ENCODE measurements at regions not wholly inside any gene's neighbourhood (a gene's known extent, or its start where the extent isn't known, plus 50 kb on each side); places are given as distances from the start of the nearest gene placed in this dataset.

DNA sequence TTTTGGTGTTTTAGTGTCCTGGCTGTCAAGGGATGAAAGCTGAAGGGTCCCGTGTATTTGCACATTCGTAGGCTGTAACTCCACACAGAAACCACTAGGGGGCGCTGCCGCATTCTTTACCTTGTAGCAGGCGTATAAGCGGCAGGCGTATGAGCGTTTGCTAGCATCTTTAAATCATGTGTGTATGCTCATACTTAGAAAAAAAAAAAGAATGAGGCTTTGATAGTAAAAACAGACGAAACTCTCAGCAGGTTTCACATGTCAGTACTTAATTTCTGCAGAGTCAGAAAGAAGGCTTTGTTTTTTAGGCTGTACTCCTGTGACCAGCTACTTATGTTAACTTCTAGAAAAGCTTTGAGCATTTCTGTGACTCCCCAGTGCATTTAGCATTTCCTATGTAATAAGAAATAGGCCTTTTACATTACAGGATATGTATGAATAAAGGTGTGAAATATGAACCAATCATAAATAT is 218.8 kb upstream of the ADAMTSL1 start:
- ChIA-PET POLR2A (no interaction called here), CTCF (interaction anchor here (0.6 to 9.5 kb wide), 89 partner anchors 8 to 1204 kb away, joined by 3 to 122 read pairs (median 4); no protein-coding TSS in a partner anchor)
- TF ChIP-seq RAD21 (conservative IDR thresholded peaks at IDR 0.05 in 1 of 2, IDR thresholded peaks at IDR 0.05 in 1 of 2): peak; percentile 87 to 89
- no peak for TF ChIP-seq RARB (CRISPR knock-in tag; IDR thresholded peaks at IDR 0.05)
- TF ChIP-seq, protein P1, sequence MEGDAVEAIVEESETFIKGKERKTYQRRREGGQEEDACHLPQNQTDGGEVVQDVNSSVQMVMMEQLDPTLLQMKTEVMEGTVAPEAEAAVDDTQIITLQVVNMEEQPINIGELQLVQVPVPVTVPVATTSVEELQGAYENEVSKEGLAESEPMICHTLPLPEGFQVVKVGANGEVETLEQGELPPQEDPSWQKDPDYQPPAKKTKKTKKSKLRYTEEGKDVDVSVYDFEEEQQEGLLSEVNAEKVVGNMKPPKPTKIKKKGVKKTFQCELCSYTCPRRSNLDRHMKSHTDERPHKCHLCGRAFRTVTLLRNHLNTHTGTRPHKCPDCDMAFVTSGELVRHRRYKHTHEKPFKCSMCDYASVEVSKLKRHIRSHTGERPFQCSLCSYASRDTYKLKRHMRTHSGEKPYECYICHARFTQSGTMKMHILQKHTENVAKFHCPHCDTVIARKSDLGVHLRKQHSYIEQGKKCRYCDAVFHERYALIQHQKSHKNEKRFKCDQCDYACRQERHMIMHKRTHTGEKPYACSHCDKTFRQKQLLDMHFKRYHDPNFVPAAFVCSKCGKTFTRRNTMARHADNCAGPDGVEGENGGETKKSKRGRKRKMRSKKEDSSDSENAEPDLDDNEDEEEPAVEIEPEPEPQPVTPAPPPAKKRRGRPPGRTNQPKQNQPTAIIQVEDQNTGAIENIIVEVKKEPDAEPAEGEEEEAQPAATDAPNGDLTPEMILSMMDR (IDR thresholded peaks at IDR 0.05): peak; percentile 94
- peak; percentile 79 for TF ChIP-seq SMC3 (IDR thresholded peaks at IDR 0.05)
- no peak for TF ChIP-seq BHLHE40 (IDR thresholded peaks at IDR 0.05; ENCODE audit: low read depth, low read length)
- WGBS (ENCODE audit: missing lambda C conversion rate): under 1% methylated on average over 9 of the region's 9 CpGs
- H3K4me3 ChIP-seq: no peak overlapping the region
- FAIRE-seq: peak; percentile 78
- no peak overlapping the region for H3K27ac ChIP-seq
- H3K9me3 ChIP-seq: no peaks in the 10 kb centered on the region
- peak; percentile 50 to 72 for DNase-seq (ENCODE audit: low read depth in 1 of 2, low spot score in 1 of 2)
- H3K4me1 ChIP-seq: no peaks in the 10 kb centered on the region
- peak; percentile 84 to 93 for ATAC-seq
- no peak overlapping the region for H3K4me2 ChIP-seq

DNA sequence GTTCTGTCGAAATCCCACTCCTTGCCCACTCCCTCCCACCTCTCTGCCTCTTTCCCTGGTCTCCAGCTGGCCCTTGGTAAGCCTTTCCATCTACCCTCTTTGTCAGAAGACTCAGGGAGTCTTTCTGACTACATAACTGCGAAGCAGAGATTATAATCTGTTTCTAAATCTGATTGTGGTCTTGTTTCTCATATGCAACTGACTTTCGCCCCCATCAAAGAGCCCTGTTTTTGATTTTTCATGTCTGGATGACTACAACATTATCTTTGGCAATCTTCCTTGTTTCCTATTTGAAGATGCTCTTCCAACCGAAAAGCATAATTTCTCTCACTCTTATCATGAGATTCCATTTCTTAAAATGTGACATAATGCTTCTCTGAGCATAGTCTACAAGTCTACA is 218.2 kb upstream of the ADAMTSL1 start:
- CTCF ChIA-PET: interaction anchor here (0.6 to 9.5 kb wide), 62 partner anchors 9 to 1199 kb away, joined by 3 to 122 read pairs (median 5); no protein-coding TSS in a partner anchor
- no peak for DNase-seq (ENCODE audit: low read depth in 1 of 2, low spot score in 1 of 2)

GRCh38 chr9:18256568-18256967 is 217.4 kb upstream of the ADAMTSL1 start:
- 36% methylated on average over 3 of the region's 3 CpGs for WGBS (ENCODE audit: missing lambda C conversion rate)
- POLR2A ChIA-PET: no interaction called here
- TF ChIP-seq KDM5A (IDR thresholded peaks at IDR 0.05) (no peak), ZNF302 (CRISPR knock-in tag; IDR thresholded peaks at IDR 0.05) (no peak), EP300 (IDR thresholded peaks at IDR 0.05) (no peak), POLR2A (IDR thresholded peaks at IDR 0.05; ENCODE audit: low read length) (no peak), BHLHE40 (IDR thresholded peaks at IDR 0.05; ENCODE audit: low read depth, low read length) (no peak), JUN (IDR thresholded peaks at IDR 0.05) (no peak), MYC (IDR thresholded peaks at IDR 0.05; ENCODE audit: borderline replicate concordance, low read length) (no peak), FOXS1 (CRISPR knock-in tag; IDR thresholded peaks at IDR 0.05) (no peak), PHF8 (IDR thresholded peaks at IDR 0.05; ENCODE audit: borderline replicate concordance, low read depth) (no peak)
- TF ChIP-seq, protein P2, sequence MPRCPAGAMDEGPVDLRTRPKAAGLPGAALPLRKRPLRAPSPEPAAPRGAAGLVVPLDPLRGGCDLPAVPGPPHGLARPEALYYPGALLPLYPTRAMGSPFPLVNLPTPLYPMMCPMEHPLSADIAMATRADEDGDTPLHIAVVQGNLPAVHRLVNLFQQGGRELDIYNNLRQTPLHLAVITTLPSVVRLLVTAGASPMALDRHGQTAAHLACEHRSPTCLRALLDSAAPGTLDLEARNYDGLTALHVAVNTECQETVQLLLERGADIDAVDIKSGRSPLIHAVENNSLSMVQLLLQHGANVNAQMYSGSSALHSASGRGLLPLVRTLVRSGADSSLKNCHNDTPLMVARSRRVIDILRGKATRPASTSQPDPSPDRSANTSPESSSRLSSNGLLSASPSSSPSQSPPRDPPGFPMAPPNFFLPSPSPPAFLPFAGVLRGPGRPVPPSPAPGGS (IDR thresholded peaks at IDR 0.05): no peak
- TF ChIP-seq, protein P3, sequence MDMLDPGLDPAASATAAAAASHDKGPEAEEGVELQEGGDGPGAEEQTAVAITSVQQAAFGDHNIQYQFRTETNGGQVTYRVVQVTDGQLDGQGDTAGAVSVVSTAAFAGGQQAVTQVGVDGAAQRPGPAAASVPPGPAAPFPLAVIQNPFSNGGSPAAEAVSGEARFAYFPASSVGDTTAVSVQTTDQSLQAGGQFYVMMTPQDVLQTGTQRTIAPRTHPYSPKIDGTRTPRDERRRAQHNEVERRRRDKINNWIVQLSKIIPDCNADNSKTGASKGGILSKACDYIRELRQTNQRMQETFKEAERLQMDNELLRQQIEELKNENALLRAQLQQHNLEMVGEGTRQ (IDR thresholded peaks at IDR 0.05): no peak

More for the DNA sequence above, 218.2 kb upstream of the ADAMTSL1 start:
- no peak for TF ChIP-seq HOXA7 (CRISPR knock-in tag; IDR thresholded peaks at IDR 0.05)
- TF ChIP-seq ATOH8 (CRISPR knock-in tag; IDR thresholded peaks at IDR 0.05; ENCODE audit: low read depth): no peak
- TF ChIP-seq BHLHE40 (IDR thresholded peaks at IDR 0.05; ENCODE audit: low read depth, low read length): no peak
- no peak for TF ChIP-seq MAZ (IDR thresholded peaks at IDR 0.05; ENCODE audit: borderline replicate concordance, low read depth, low read length)
- no peak for TF ChIP-seq HDAC2 (IDR thresholded peaks at IDR 0.05)
- TF ChIP-seq SREBF2 (IDR thresholded peaks at IDR 0.05): no peak
- no peak for TF ChIP-seq ZNF302 (CRISPR knock-in tag; IDR thresholded peaks at IDR 0.05)
- TF ChIP-seq CEBPB (IDR thresholded peaks at IDR 0.05): no peak
- TF ChIP-seq CHD4 (IDR thresholded peaks at IDR 0.05; ENCODE audit: borderline replicate concordance): no peak
- no peak for TF ChIP-seq MYC (IDR thresholded peaks at IDR 0.05; ENCODE audit: borderline replicate concordance, low read length)
- TF ChIP-seq EP300 (IDR thresholded peaks at IDR 0.05): no peak
- TF ChIP-seq, protein P3 (IDR thresholded peaks at IDR 0.05): no peak
- no peak for TF ChIP-seq RNF2 (IDR thresholded peaks at IDR 0.05; ENCODE audit: borderline replicate concordance, low read depth)
- TF ChIP-seq NR3C1 (IDR thresholded peaks at IDR 0.05): no peak
- TF ChIP-seq NPAS2 (CRISPR knock-in tag; IDR thresholded peaks at IDR 0.05; ENCODE audit: borderline replicate concordance): no peak
- TF ChIP-seq, protein P2 (IDR thresholded peaks at IDR 0.05): no peak
- TF ChIP-seq NFE2L2 (conservative IDR thresholded peaks at IDR 0.05; ENCODE audit: low read length): no peak
- TF ChIP-seq HEYL (CRISPR knock-in tag; IDR thresholded peaks at IDR 0.05): no peak
- TF ChIP-seq POLR2AphosphoS2 (conservative IDR thresholded peaks at IDR 0.05; ENCODE audit: low read length): no peak
- TF ChIP-seq RARB (CRISPR knock-in tag; IDR thresholded peaks at IDR 0.05): no peak
- no peak overlapping the region for H3K27ac ChIP-seq
- FAIRE-seq (no peak), ATAC-seq (no peak)
- POLR2A ChIA-PET: no interaction called here
- no peak overlapping the region for H3K4me2 ChIP-seq
- 17% methylated on average over 4 of the region's 4 CpGs for whole genome bisulfite sequencing (ENCODE audit: missing lambda C conversion rate)
- no peaks in the 10 kb centered on the region for H3K4me1 ChIP-seq
- no peaks in the 10 kb centered on the region for H3K9me3 ChIP-seq
- no peak overlapping the region for H3K4me3 ChIP-seq

More at GRCh38 chr9:18256568-18256967, 217.4 kb upstream of the ADAMTSL1 start:
- CTCF ChIA-PET: interaction anchor here (1.2 to 9.5 kb wide), 6 partner anchors 9 to 771 kb away, joined by 4 to 122 read pairs (median 35); no protein-coding TSS in a partner anchor
- no peak for ATAC-seq
- Histone ChIP-seq H3K27ac (no peak overlapping the region), H3K4me1 (no peaks in the 10 kb centered on the region), H3K4me2 (no peak overlapping the region), H3K9me3 (no peaks in the 10 kb centered on the region), H3K4me3 (no peak overlapping the region)
- FAIRE-seq: no peak
- DNase-seq (ENCODE audit: low read depth in 1 of 2, low spot score in 1 of 2): no peak

Measured in A549 (cell line).